ENCODE measurements at regions not wholly inside any gene's neighbourhood (a gene's known extent, or its start where the extent isn't known, plus 50 kb on each side); places are given as distances from the start of the nearest gene placed in this dataset.

DNA sequence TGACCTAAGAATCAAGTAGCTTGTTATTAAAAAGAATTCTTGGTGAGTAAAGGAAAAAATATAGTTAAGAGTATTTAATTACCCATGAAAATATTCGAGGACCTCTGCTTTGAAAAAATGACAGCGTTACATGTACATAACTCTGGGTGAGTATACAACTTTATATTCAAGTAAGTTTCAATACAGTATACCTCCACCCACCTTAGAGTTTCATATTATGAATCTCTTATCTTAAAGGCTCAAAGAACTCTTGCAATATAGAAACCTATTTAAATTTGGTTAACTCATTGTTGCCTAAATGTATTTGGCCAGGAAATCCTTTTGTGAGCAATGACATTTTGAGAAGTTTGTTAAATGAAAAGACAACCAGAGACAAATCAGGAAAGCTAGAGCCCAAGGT, 138.2 kb downstream of the QDPR start:
- TF ChIP-seq NBN (IDR thresholded peaks at IDR 0.05) (no peak), NRF1 (conservative IDR thresholded peaks at IDR 0.05; ENCODE audit: low read depth, low read length) (no peak)
- TF ChIP-seq, protein P1, sequence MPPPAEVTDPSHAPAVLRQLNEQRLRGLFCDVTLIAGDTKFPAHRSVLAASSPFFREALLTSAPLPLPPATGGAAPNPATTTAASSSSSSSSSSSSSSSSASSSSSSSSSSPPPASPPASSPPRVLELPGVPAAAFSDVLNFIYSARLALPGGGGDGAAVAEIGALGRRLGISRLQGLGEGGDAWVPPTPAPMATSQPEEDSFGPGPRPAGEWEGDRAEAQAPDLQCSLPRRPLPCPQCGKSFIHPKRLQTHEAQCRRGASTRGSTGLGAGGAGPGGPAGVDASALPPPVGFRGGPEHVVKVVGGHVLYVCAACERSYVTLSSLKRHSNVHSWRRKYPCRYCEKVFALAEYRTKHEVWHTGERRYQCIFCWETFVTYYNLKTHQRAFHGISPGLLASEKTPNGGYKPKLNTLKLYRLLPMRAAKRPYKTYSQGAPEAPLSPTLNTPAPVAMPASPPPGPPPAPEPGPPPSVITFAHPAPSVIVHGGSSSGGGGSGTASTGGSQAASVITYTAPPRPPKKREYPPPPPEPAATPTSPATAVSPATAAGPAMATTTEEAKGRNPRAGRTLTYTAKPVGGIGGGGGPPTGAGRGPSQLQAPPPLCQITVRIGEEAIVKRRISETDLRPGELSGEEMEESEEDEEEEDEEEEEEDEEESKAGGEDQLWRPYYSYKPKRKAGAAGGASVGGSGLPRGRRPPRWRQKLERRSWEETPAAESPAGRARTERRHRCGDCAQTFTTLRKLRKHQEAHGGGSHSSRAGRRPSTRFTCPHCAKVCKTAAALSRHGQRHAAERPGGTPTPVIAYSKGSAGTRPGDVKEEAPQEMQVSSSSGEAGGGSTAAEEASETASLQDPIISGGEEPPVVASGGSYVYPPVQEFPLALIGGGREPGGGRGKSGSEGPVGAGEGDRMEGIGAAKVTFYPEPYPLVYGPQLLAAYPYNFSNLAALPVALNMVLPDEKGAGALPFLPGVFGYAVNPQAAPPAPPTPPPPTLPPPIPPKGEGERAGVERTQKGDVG (CRISPR knock-in tag; IDR thresholded peaks at IDR 0.05), result no peak
- TF ChIP-seq, protein P2, sequence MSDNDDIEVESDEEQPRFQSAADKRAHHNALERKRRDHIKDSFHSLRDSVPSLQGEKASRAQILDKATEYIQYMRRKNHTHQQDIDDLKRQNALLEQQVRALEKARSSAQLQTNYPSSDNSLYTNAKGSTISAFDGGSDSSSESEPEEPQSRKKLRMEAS (IDR thresholded peaks at IDR 0.05; ENCODE audit: low read depth, low read length), result no peak
- ChIA-PET POLR2A (no interaction called here), CTCF (interaction anchor here (0.6 to 1.8 kb wide), 3 partner anchors 26 to 363 kb away, joined by 3 to 5 read pairs (median 3); no protein-coding TSS in a partner anchor), RAD21 (ENCODE audit: unreplicated experiment) (interaction anchor here (0.6 kb wide), 1 partner anchor 480 kb away, joined by 3 read pairs; no protein-coding TSS in a partner anchor), SMC1A (ENCODE audit: uncharacterized antibody, unreplicated experiment) (interaction anchor here (0.6 to 1.3 kb wide), 3 partner anchors 11 to 22 kb away, joined by 3 read pairs; no protein-coding TSS in a partner anchor)
- Histone ChIP-seq H3K9ac (ENCODE audit: control insufficient read depth, insufficient read depth, low read length) (no peak overlapping the region), H3K4me2 (ENCODE audit: control insufficient read depth, insufficient read depth) (no peak overlapping the region), H3K9me3 (replicated peaks; ENCODE audit: control insufficient read depth, insufficient read depth, low read length) (no peaks in the 10 kb centered on the region), H2AFZ (ENCODE audit: control insufficient read depth, low read depth, low read length) (no peak overlapping the region), H3K4me1 (ENCODE audit: control insufficient read depth, insufficient read depth, low read length) (no peaks in the 10 kb centered on the region), H4K20me1 (ENCODE audit: control insufficient read depth, insufficient read depth) (no peaks in the 10 kb centered on the region), H3K79me2 (ENCODE audit: control insufficient read depth, insufficient read depth, low read length) (no peaks in the 10 kb centered on the region), H3K4me3 (no peak overlapping the region), H3K27ac (ENCODE audit: control insufficient read depth, insufficient read depth) (no peak overlapping the region), H3K36me3 (ENCODE audit: control insufficient read depth in 2 of 2, insufficient read depth in 2 of 2, low read length in 1 of 2) (no peaks in the 10 kb centered on the region), H3K27me3 (replicated peaks in 1 of 2; ENCODE audit: control insufficient read depth in 2 of 2, insufficient read depth in 2 of 2, low read length in 1 of 2) (no peaks in the 10 kb centered on the region)
- FAIRE-seq, result no peak
- no peak for DNase-seq (ENCODE audit: low read depth, low spot score)
- no TSS peak for BruUV-seq (replicated peaks)
- ATAC-seq, result no peak
- intact Hi-C loops (cut with micrococcal nuclease; ENCODE audit: unreplicated experiment), result no loop called here
- WGBS (ENCODE audit: insufficient coverage, insufficient replicate concordance, low lambda C conversion rate, missing lambda C conversion rate), result 23% methylated on average over 2 of the region's 2 CpGs
- in situ Hi-C loops (cut with MboI), result no loop called here
